GM21619 (cell line): ENCODE measurements at regions not wholly inside any gene's neighbourhood (a gene's known extent, or its start where the extent isn't known, plus 50 kb on each side); places are given as distances from the start of the nearest gene placed in this dataset.
"Not testable (repeated sequence)": the region's sequence is repeated elsewhere in the genome, so short reads cannot be mapped to it uniquely, and the experiment has no call there.

Experiments used
- ATAC-seq: cut with Tn5 transposase; IDR thresholded peaks from one replicate; pipeline ENCODE4 v1.9.1; 2021; ENCODE audit not compliant: unreplicated experiment

GRCh38 chr9:115766370-115766955 is 387.1 kb upstream of the PAPPA start:
- ATAC-seq = no peak

- no peak for ATAC-seq
Observed at GRCh38 chr9:115770521-115770920, 383.1 kb upstream of the PAPPA start.

DNA sequence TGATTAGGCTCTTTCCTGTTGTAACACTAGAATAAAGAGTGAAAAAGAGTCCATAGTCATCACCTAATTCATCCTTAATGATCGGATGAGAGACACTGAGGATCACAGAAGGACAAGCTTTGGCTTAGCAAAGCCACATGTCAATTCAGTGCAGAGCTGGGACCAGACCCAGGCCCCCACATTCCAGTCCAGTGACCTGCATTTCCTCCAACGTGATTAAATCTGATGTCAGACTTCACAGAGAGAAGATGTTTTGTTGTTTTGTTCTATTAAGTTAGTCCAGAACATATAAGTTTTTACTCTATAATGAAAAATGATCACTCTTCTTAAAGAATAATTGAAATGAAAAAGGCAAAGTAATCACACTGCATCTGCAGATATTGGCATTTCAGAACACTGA is 377.9 kb upstream of the PAPPA start:
- ATAC-seq = no peak

- ATAC-seq = no peak
Observed at GRCh38 chr9:115777610-115778009, 376.0 kb upstream of the PAPPA start.

DNA sequence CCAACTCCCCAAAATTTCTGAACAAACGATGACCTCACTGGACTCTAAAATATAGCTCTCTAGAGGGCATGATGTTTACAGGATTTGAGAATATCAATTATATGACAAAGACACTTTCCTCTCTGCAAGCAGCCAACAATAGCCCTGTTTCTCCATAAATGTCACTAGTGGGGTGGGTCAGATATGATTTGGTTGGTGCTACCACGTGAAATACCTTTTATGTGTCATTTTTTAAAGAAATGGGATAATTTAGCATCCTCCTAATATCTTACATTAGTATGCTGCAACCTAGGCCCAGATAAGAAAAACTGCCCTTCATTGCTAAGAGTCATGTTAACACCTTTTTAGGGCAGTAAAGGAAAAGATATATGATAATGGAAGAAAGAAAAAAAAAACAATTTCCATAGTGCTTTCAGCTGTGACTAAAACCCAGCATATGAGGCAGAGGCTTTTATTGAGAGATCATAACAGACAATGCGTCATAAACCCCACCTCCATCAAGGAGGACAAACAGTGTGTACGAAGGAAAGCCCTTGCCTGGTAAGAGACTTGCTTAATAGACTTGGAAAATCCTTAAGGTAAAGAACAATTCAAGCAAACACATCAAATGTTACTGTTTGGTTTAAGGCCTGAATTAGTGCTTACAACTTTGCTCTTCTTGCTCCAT is 372.4 kb upstream of the PAPPA start:
- ATAC-seq = no peak

GRCh38 chr9:115786321-115786720 is 367.3 kb upstream of the PAPPA start:
- no peak for ATAC-seq

GRCh38 chr9:115790520-115790919 is 363.1 kb upstream of the PAPPA start:
- no peak for ATAC-seq

DNA sequence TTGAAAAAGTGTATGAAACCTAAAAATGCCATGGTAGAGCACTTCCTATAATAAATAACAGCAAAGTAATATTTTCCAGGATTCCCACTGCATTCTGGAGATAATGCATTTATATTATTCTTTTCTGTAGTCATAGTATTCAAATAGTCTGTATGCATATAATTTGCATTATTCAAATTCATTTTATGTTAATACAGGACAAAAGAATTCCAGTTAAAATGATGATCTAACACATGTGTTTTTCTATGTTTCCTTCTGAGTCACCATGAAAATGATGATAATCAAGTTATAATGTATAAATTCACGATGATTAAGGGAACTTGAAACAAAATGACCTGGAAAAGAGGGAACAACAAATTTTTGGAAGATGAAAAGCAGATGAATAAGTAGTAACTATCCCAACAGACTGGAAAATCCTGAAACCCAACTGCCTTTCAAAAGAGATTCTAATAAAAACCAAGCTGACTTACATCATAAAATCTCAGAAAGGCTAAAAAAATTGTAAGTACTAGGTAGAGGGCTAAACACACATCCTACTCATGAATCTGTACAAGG is 358.6 kb upstream of the PAPPA start:
- ATAC-seq = no peak

DNA sequence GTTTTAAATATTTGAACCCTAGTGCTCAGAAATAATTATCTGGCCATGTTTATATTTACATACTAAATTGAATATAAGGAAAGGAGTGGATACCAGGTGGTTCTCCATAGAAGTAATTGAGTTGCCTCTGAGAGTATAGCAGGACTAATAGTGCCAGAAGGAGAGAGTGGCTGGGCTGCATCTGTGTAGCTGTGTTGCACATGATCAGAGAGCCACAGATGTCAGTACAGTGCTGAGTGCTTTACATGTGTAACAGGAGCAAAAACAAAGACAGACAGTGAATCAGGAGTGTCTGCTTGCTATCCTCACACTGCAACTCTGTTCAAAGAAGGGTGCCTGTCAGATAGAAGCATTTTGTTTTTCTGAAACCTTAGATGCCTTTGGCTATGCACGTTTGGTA is 353.9 kb upstream of the PAPPA start:
- ATAC-seq = no peak

DNA sequence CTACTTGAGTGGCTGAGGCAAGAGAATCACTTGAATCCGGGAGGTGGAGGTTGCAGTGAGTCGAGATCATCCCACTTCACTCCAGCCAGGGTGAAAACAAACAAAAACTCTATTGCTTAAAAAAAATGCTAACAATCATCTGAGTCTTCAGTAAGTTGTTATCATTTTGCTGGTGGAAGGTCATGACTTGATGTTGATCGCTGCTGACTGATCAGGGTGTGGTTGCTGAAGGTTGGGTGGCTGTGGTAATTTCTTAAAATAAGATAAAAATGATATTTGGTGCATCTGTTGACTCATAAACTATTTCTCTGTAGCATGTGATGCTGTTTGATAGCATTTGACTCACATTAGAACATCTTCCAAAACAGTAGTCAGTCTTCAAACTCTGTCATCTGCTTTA is 349.4 kb upstream of the PAPPA start:
- ATAC-seq = no peak

- no peak for ATAC-seq
Observed at GRCh38 chr9:115808108-115808507, 345.5 kb upstream of the PAPPA start.

DNA sequence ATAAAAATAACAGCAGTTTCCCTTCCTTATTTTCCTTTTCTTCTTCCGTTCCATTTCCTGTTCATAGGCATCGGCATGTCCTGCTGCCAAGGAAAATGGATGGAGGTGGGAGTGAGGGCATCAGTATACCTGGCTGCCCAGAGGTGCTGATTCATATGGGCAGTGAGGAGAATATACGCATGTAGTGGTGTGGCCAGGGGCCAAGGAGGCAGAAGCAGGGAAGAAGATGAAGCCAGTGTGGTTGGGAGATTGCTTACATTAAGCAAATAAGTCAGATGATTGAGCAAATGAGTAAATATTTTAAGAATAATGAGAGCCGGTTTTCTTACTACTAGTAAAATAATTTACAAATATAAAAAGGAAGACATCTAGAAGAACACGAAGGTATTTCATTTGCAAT is 344.9 kb upstream of the PAPPA start:
- ATAC-seq = no peak

- ATAC-seq = no peak
Observed at GRCh38 chr9:115810166-115810565, 343.4 kb upstream of the PAPPA start.

DNA sequence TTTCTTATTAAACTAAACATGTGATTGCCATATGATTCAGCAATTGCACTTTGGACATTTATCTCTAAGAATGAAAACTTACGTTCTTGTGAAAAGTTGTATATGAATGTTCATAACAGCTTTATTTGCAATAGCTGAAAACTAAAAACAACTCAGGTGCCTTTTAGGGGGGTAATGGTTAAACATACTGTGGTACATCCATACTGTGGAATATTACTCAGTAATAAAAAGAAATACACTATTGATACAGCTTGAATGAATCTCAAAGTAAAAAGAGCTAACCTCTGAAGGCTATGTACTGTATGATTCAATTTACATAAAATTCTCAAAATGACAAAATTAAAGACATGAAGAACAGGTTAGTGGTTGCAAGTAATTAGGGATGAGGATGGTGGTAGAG is 339.5 kb upstream of the PAPPA start:
- no peak for ATAC-seq

DNA sequence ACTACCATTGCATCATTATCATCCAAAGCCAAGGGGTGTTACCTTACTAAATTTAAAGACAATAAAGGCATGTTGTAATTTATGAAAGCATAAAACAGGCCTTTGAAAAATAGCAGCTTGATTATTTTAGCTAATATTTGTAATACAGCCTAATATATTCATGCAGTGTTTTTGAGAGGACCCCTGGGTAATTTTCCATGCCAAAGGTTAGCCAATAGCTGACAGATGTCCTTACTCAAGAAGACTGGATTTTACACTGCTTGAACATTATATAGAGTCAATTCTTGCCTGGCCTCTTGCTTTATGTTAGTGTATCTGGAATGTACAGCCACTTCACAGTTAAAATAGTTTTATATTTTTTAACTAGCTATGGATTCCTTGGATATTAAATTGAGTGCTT is 337.8 kb upstream of the PAPPA start:
- ATAC-seq = no peak

DNA sequence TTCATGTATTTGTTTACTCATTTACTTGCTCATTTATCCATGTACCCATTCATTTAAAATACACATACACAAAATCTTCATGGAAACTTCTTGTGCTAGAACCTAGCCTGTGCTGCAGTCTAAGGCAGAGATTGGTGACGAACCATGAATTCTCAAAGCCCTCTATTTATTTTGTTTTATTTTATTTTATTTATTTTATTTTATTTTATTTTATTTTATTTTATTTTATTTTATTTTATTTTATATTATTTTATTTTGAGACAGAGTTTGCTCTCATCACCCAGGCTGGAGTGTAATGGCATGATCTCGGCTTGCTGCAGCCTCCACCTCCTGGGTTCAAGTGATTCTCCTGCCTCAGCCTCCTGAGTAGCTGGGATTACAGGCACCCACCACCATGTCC is 334.9 kb upstream of the PAPPA start:
- ATAC-seq = not testable (repeated sequence)

DNA sequence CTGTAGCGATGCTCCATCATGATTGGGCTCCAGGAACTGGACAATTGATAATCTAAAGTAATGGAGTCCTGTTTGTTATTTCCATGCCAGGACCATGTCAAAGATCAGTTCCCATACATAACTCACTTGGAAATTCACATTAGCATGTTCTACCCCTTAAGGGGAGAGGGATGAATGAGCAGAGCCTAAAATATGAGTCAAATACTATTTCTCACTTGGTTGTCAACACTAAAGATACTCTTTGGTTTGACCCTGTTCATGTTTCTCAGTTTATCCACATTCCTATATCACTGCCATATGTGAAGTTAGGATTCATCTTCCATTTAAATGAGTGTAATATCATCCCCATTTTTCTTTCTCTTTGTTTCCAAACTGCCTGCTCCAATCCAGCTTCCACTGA is 321.6 kb upstream of the PAPPA start:
- no peak for ATAC-seq

DNA sequence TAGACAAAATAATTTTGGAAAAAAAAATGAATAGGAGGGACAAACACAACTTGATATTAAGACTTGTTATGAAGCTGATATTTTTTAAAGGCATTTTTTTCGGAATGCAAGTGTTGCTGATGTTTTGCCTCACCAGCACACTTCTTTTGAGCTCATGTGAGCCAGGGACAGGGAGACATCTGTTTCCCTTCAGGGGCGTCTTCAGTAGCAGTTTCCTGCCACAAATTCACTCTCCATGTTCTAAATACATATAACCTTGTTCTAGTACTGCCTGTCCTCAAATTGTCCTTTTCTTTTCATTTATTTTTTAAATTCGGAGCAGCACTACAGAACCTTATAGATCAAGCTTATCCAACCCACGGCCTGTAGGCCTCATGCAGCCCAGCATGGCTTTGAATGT is 316.0 kb upstream of the PAPPA start:
- no peak for ATAC-seq

DNA sequence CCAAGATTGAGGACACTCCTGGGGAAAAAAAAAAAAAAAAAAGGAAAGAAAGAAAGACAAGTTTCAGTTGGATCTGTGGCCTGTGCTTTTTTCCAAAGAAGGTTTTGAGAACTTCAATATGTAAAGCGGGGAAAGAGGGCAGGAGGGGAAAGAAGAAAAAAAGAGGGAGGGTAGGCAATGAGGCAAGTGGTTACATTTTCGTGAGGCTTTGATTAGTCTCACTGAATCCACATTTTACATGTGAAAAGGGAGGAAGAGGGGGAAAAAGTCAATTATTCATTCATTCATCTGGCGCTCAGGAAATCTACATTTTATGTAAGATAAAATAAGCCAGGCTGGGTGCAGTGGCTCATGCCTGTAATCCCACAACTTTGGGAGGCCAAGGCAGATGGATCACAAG is 315.2 kb upstream of the PAPPA start:
- no peak for ATAC-seq

GRCh38 chr9:115844433-115844832 is 309.2 kb upstream of the PAPPA start:
- not testable (repeated sequence) for ATAC-seq

GRCh38 chr9:115845648-115846312 is 307.8 kb upstream of the PAPPA start:
- ATAC-seq = no peak

- ATAC-seq = no peak
Observed at GRCh38 chr9:115847216-115847615, 306.4 kb upstream of the PAPPA start.
